GM12878 (cell line): ENCODE measurements at regions not wholly inside any gene's neighbourhood (a gene's known extent, or its start where the extent isn't known, plus 50 kb on each side); places are given as distances from the start of the nearest gene placed in this dataset.

Experiments used
- ATAC-seq: fragments of 200-7000 bp; cut with Tn5 transposase; 3 replicates; pipeline ENCODE4 v1.9.1; 2020; ENCODE audit warnings: mild to moderate bottlenecking, moderate library complexity
- BruUV-seq: library from RNA; stranded (reverse); fragments of 400-500 nt; replicated peaks from 2 replicates; lab custom pipeline; 2021; lab: Mats Ljungman, UMichigan
- CTCF ChIA-PET: fragments of 300-600 bp; sonication (Branson Sonifier 250); formaldehyde crosslinking; extraction: SDS; loops from one replicate; lab custom pipeline; 2021; ENCODE audit warnings: inconsistent platforms; lab: Yijun Ruan, JAX
- POLR2A ChIA-PET: fragments of 350-600 bp; formaldehyde crosslinking; extraction: SDS; loops from one replicate; lab custom pipeline; 2021; ENCODE audit warnings: inconsistent platforms; lab: Charles Lee
- RAD21 ChIA-PET: fragments of 300-600 bp; sonication (Branson Sonifier 250); formaldehyde crosslinking; loops from one replicate; lab custom pipeline; 2023; ENCODE audit warnings: antibody characterized with exemption; ENCODE audit not compliant: unreplicated experiment; lab: Charles Lee
- SMC1A ChIA-PET: fragments of 300-600 bp; sonication (Branson Sonifier 250); formaldehyde crosslinking; loops from one replicate; lab custom pipeline; 2023; ENCODE audit not compliant: unreplicated experiment, uncharacterized antibody; lab: Charles Lee
- DNase-seq: peaks from one replicate; pipeline ENCODE4 v3.0.0-alpha.2; 2011; ENCODE audit warnings: low read depth, low spot score
- FAIRE-seq: peaks from 3 replicates; lab custom pipeline; 2011; peaks lifted over from hg19 to GRCh38; lab: Jason Lieb, UNC
- H2AFZ ChIP-seq: 2 replicates; pipeline ENCODE4 v1.6.0; 2011; ENCODE audit warnings: low read depth, low read length, control low read depth; ENCODE audit not compliant: control insufficient read depth
- H3K27ac ChIP-seq: 2 replicates; pipeline ENCODE4 v1.5.1; 2011; ENCODE audit warnings: control low read depth; ENCODE audit not compliant: control insufficient read depth, insufficient read depth
- H3K27me3 ChIP-seq, 2 experiments: replicated peaks in 1 of 2; 2 replicates each; pipeline versions ENCODE4 v1.6.0 to v1.6.1; 2011; ENCODE audit warnings: low read length in 1 of 2; ENCODE audit not compliant: control insufficient read depth in 2 of 2, insufficient read depth in 2 of 2
- H3K36me3 ChIP-seq, 2 experiments: 2 replicates each; pipeline ENCODE4 v1.5.1; 2011; ENCODE audit warnings: low read length in 1 of 2; ENCODE audit not compliant: control insufficient read depth in 2 of 2, insufficient read depth in 2 of 2
- H3K4me1 ChIP-seq: 2 replicates; pipeline ENCODE4 v1.6.1; 2011; ENCODE audit warnings: mild to moderate bottlenecking, low read length, moderate library complexity, mixed read lengths; ENCODE audit not compliant: control insufficient read depth, insufficient read depth
- H3K4me2 ChIP-seq: 2 replicates; pipeline ENCODE4 v1.6.0; 2011; ENCODE audit warnings: control low read depth; ENCODE audit not compliant: control insufficient read depth, insufficient read depth
- H3K4me3 ChIP-seq: fragments of 200-600 bp; sonication (generic); 2 replicates; pipeline ENCODE4 v1.5.1; 2016
- H3K79me2 ChIP-seq: 2 replicates; pipeline ENCODE4 v1.6.0; 2011; ENCODE audit warnings: low read length; ENCODE audit not compliant: control insufficient read depth, insufficient read depth
- H3K9ac ChIP-seq: 2 replicates; pipeline ENCODE4 v1.8.0; 2011; ENCODE audit warnings: low read length, control low read depth, mixed read lengths; ENCODE audit not compliant: control insufficient read depth, insufficient read depth
- H3K9me3 ChIP-seq: replicated peaks from 3 replicates; pipeline ENCODE4 v1.5.1; 2011; ENCODE audit warnings: mild to moderate bottlenecking, low read length; ENCODE audit not compliant: control insufficient read depth, insufficient read depth
- H4K20me1 ChIP-seq: 2 replicates; pipeline ENCODE4 v1.6.0; 2011; ENCODE audit not compliant: control insufficient read depth, insufficient read depth
- CTCF ChIP-seq, 3 experiments: IDR thresholded peaks in 2 of 3; conservative IDR thresholded peaks in 1 of 3; 2 replicates each; pipeline ENCODE4 v1.5.1; 2011; ENCODE audit warnings: low read depth in 3 of 3, low read length in 3 of 3, mild to moderate bottlenecking in 3 of 3, control low read depth in 2 of 3, moderate library complexity in 2 of 3, inconsistent platforms in 1 of 3, mixed read lengths in 1 of 3; ENCODE audit not compliant: control insufficient read depth in 2 of 3, insufficient read depth in 1 of 3; ENCODE audit errors: extremely low read depth in 1 of 3
- EGR1 ChIP-seq, 2 experiments: IDR thresholded peaks; 1 replicate in 1 of 2; 2 replicates in 1 of 2; pipeline ENCODE4 v1.6.1; 2011 to 2012; ENCODE audit warnings: low read depth in 2 of 2, low read length in 2 of 2, borderline replicate concordance in 1 of 2, mild to moderate bottlenecking in 1 of 2, moderate library complexity in 1 of 2
- PML ChIP-seq: IDR thresholded peaks from 2 replicates; pipeline ENCODE4 v1.6.1; 2012; ENCODE audit warnings: low read length, inconsistent platforms
- REST ChIP-seq: IDR thresholded peaks from 2 replicates; pipeline ENCODE4 v1.6.1; 2012; ENCODE audit warnings: mild to moderate bottlenecking, low read depth, low read length
- SPI1 ChIP-seq: IDR thresholded peaks from 2 replicates; pipeline ENCODE4 v1.6.1; 2011; ENCODE audit warnings: low read depth, mild to moderate bottlenecking, low read length, moderate library complexity, borderline replicate concordance; ENCODE audit not compliant: insufficient read depth
- ZNF274 ChIP-seq: IDR thresholded peaks from one replicate; pipeline ENCODE4 v1.8.0; 2011; ENCODE audit not compliant: insufficient read length, insufficient read depth
- WGBS: methylation state at CpG from one replicate; pipeline ENCODE4 v1.1.6; 2016; ENCODE audit warnings: low lambda C conversion rate; ENCODE audit not compliant: insufficient replicate concordance, insufficient coverage; ENCODE audit errors: missing lambda C conversion rate; 5-methylcytosine and 5-hydroxymethylcytosine counted together
- in situ Hi-C: fragments of 300-500 bp; cut with MboI; formaldehyde crosslinking; loops from 9 replicates; pipeline ENCODE4 v1.14.3; 2018; ENCODE audit warnings: mixed read lengths
- intact Hi-C: fragments of 100-400 bp; cut with micrococcal nuclease; formaldehyde crosslinking; loops from one replicate; pipeline ENCODE4 v1.14.2; 2022; ENCODE audit not compliant: unreplicated experiment

DNA sequence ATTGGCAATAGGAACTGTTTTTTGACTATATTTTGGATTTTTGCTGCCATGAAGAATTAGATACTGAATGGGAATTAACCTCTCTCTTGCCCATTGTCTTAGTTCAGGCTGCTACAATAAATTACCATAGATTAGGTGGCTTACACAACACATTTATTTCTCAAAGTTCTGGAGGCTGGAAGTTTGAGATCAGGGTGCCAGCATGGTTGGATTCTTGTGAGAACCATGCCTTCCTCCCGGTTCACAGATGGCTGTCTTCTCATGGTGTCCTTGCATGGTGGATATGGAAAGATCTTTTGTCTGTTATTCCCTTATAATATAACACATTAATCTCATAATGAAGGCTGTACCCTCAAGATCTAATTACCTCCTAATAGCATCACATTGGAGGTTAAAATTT lies 836.4 kb downstream of the SLC4A3 start:
- ATAC-seq (no peak), FAIRE-seq (no peak), DNase-seq (no peak)
- in situ Hi-C loops, result no loop called here
- Histone ChIP-seq H3K4me3 (no peak overlapping the region), H3K27me3 (no peaks in the 10 kb centered on the region), H3K79me2 (no peaks in the 10 kb centered on the region), H3K36me3 (no peaks in the 10 kb centered on the region), H2AFZ (no peak overlapping the region), H3K9me3 (no peaks in the 10 kb centered on the region), H4K20me1 (no peaks in the 10 kb centered on the region), H3K9ac (no peak overlapping the region), H3K4me1 (no peaks in the 10 kb centered on the region), H3K27ac (no peak overlapping the region), H3K4me2 (no peak overlapping the region)
- CTCF ChIA-PET, result interaction anchor here (1.1 kb wide), 1 partner anchor 8 kb away, joined by 3 read pairs; no protein-coding TSS in a partner anchor
- 29% methylated on average over 1 of the region's 1 CpG for WGBS
- POLR2A ChIA-PET, result no interaction called here
- SMC1A ChIA-PET, result no interaction called here
- no TSS peak for BruUV-seq
- TF ChIP-seq REST, result no peak
- TF ChIP-seq CTCF (IDR thresholded peaks at IDR 0.05 in 2 of 3, conservative IDR thresholded peaks at IDR 0.05 in 1 of 3; ENCODE audit: control insufficient read depth in 2 of 3, extremely low read depth in 1 of 3, insufficient read depth in 1 of 3, low read depth in 3 of 3, low read length in 3 of 3), result no peak
- no peak for TF ChIP-seq EGR1 (IDR thresholded peaks at IDR 0.05; ENCODE audit: borderline replicate concordance in 1 of 2, low read depth in 2 of 2, low read length in 2 of 2)
- TF ChIP-seq ZNF274, result no peak
- TF ChIP-seq PML, result no peak
- no peak for TF ChIP-seq SPI1
- intact Hi-C loops, result no loop called here
- RAD21 ChIA-PET, result no interaction called here
